OCI-LY1 (cell line): ENCODE measurements at regions not wholly inside any gene's neighbourhood (a gene's known extent, or its start where the extent isn't known, plus 50 kb on each side); places are given as distances from the start of the nearest gene placed in this dataset.

Experiments
- CTCF ChIP-seq: fragments of 200-600 bp; sonication (generic), shearing (Covaris generic); IDR thresholded peaks from 2 replicates; pipeline ENCODE4 v1.5.1; 2017; ENCODE audit warnings: mild to moderate bottlenecking, antibody characterized with exemption, low read length, moderate library complexity, mixed read lengths
- EZH2 ChIP-seq: fragments of 200-600 bp; sonication (generic), shearing (Covaris generic); IDR thresholded peaks from 2 replicates; pipeline ENCODE4 v1.8.0; 2017; ENCODE audit warnings: borderline replicate concordance, mixed run types, mild to moderate bottlenecking, antibody characterized with exemption, low read length, moderate library complexity, mixed read lengths

GRCh38 chr5:129356846-129357245, 103.3 kb upstream of the ADAMTS19 start:
- TF ChIP-seq CTCF: no peak
- TF ChIP-seq EZH2: no peak
